HepG2 (cell line): ENCODE measurements at regions not wholly inside any gene's neighbourhood (a gene's known extent, or its start where the extent isn't known, plus 50 kb on each side); places are given as distances from the start of the nearest gene placed in this dataset.

Source experiments
- ATAC-seq: fragments of 200-7000 bp; cut with Tn5 transposase; 3 replicates; pipeline ENCODE4 v1.9.1; 2020; ENCODE audit warnings: mild to moderate bottlenecking, moderate library complexity
- BruUV-seq: library from RNA; stranded (reverse); fragments of 400-500 nt; replicated peaks from 2 replicates; lab custom pipeline; 2021; lab: Mats Ljungman, UMichigan
- CTCF ChIA-PET: fragments of 300-600 bp; formaldehyde crosslinking; extraction: SDS; loops from one replicate; lab custom pipeline; 2021; ENCODE audit warnings: low total read pairs, inconsistent platforms, low intra/inter-chr PET ratio; lab: Yijun Ruan, JAX
- POLR2A ChIA-PET: fragments of 350-600 bp; sonication (Branson Sonifier 250); formaldehyde crosslinking; loops from one replicate; lab custom pipeline; 2020; ENCODE audit warnings: antibody characterized with exemption, inconsistent platforms; lab: Yijun Ruan, JAX
- DNase-seq: peaks from one replicate; pipeline ENCODE4 v3.0.0-alpha.2; 2015; ENCODE audit warnings: low spot score
- FAIRE-seq: peaks from 3 replicates; lab custom pipeline; 2011; peaks lifted over from hg19 to GRCh38; lab: Jason Lieb, UNC
- H2AFZ ChIP-seq: one replicate; pipeline ENCODE4 v1.6.1; 2011; ENCODE audit warnings: low read length, inconsistent platforms
- H3K27ac ChIP-seq: fragments of 300-600 bp; 3 replicates; pipeline ENCODE4 v1.8.0; 2011; ENCODE audit warnings: mixed run types, mild to moderate bottlenecking, mixed read lengths, low read length, inconsistent platforms; ENCODE audit not compliant: insufficient read depth; ENCODE audit errors: extremely low read length
- H3K27me3 ChIP-seq, 2 experiments: fragments of 200-600 bp in 1 of 2; 2 replicates in 1 of 2; 3 replicates in 1 of 2; pipeline versions ENCODE4 v1.6.0 to v1.8.0; 2011; ENCODE audit warnings: low read length in 2 of 2, mild to moderate bottlenecking in 2 of 2, moderate library complexity in 2 of 2, inconsistent platforms in 1 of 2; ENCODE audit not compliant: insufficient read depth in 2 of 2, control insufficient read depth in 1 of 2
- H3K36me3 ChIP-seq, 2 experiments: fragments of 200-600 bp in 1 of 2; replicated peaks in 1 of 2; 2 replicates in 1 of 2; 3 replicates in 1 of 2; pipeline versions ENCODE4 v1.5.1 to v1.8.0; 2011; ENCODE audit warnings: low read length in 2 of 2, inconsistent platforms in 1 of 2; ENCODE audit not compliant: insufficient read depth in 2 of 2, control insufficient read depth in 1 of 2
- H3K4me1 ChIP-seq: 2 replicates; pipeline ENCODE4 v1.5.1; 2012; ENCODE audit warnings: low read length, inconsistent platforms; ENCODE audit not compliant: insufficient read depth
- H3K4me2 ChIP-seq: 2 replicates; pipeline ENCODE4 v1.6.0; 2011; ENCODE audit warnings: low read depth, low read length, inconsistent platforms
- H3K4me3 ChIP-seq, 3 experiments: fragments of 200-600 bp in 1 of 3; sonication (generic), shearing (Covaris generic) in 1 of 3; replicated peaks in 1 of 3; 2 replicates each; pipeline ENCODE4 v1.5.1; 2011 to 2016; ENCODE audit warnings: low read length in 3 of 3, inconsistent platforms in 2 of 3, low read depth in 2 of 3, mild to moderate bottlenecking in 2 of 3, control low read depth in 1 of 3, mixed read lengths in 1 of 3; ENCODE audit not compliant: insufficient read depth in 1 of 3
- H3K79me2 ChIP-seq: one replicate; pipeline ENCODE4 v1.6.1; 2011; ENCODE audit warnings: low read length, inconsistent platforms; ENCODE audit not compliant: insufficient read depth
- H3K9ac ChIP-seq: 2 replicates; pipeline ENCODE4 v1.6.0; 2011; ENCODE audit warnings: mild to moderate bottlenecking, low read depth, low read length, inconsistent platforms; ENCODE audit not compliant: insufficient read depth
- H3K9me3 ChIP-seq: 2 replicates; pipeline ENCODE4 v1.5.1; 2012; ENCODE audit warnings: mild to moderate bottlenecking, low read length
- H4K20me1 ChIP-seq: 2 replicates; pipeline ENCODE4 v1.6.0; 2011; ENCODE audit warnings: inconsistent platforms, mild to moderate bottlenecking, low read length, moderate library complexity; ENCODE audit not compliant: insufficient read depth
- BHLHE40 ChIP-seq: IDR thresholded peaks from 2 replicates; pipeline ENCODE4 v1.6.1; 2011; ENCODE audit warnings: low read length, improper control_type of control experiment
- CENPT ChIP-seq: sonication (generic); formaldehyde crosslinking; IDR thresholded peaks from 2 replicates; pipeline ENCODE4 v1.8.0; 2022; ENCODE audit warnings: low read depth, mild to moderate bottlenecking, moderate library complexity, missing genetic modification reagents
- DNMT3B ChIP-seq: conservative IDR thresholded peaks from 2 replicates; pipeline ENCODE4 v1.6.1; 2016; ENCODE audit warnings: missing biosample characterization, control low read depth
- IRX3 ChIP-seq: sonication (generic); formaldehyde crosslinking; IDR thresholded peaks from 2 replicates; pipeline ENCODE4 v1.8.1; 2023; ENCODE audit warnings: mild to moderate bottlenecking, low read depth, missing genetic modification reagents, borderline replicate concordance
- ISL2 ChIP-seq: sonication (generic); formaldehyde crosslinking; IDR thresholded peaks from 2 replicates; pipeline ENCODE4 v1.5.0; 2020; ENCODE audit warnings: missing genetic modification reagents
- JDP2 ChIP-seq: sonication (generic); formaldehyde crosslinking; IDR thresholded peaks from 2 replicates; pipeline ENCODE4 v1.8.1; 2022; ENCODE audit warnings: missing genetic modification reagents, borderline replicate concordance
- MAFK ChIP-seq, 2 experiments: IDR thresholded peaks in 1 of 2; conservative IDR thresholded peaks in 1 of 2; 2 replicates each; pipeline ENCODE4 v1.6.1; 2011; ENCODE audit warnings: improper control_type of control experiment in 2 of 2, low read length in 2 of 2
- MLLT10 ChIP-seq: sonication (generic); formaldehyde crosslinking; IDR thresholded peaks from 2 replicates; pipeline ENCODE4 v1.4.0; 2020; ENCODE audit warnings: missing genetic modification reagents
- NAIF1 ChIP-seq: sonication (generic); formaldehyde crosslinking; IDR thresholded peaks from 2 replicates; pipeline ENCODE4 v1.5.0; 2020; ENCODE audit warnings: mild to moderate bottlenecking, missing genetic modification reagents, borderline replicate concordance
- NCOR1 ChIP-seq: fragments of 200-600 bp; sonication (generic); IDR thresholded peaks from 2 replicates; pipeline ENCODE4 v1.7.0; 2017; ENCODE audit warnings: antibody characterized with exemption, low read length, borderline replicate concordance
- NFE2L2 ChIP-seq: fragments of 150-350 bp; IDR thresholded peaks from 2 replicates; pipeline ENCODE4 v1.6.1; 2014; ENCODE audit warnings: low read length
- NRL ChIP-seq: sonication (generic); formaldehyde crosslinking; IDR thresholded peaks from 2 replicates; pipeline ENCODE4 v1.5.0; 2020; ENCODE audit warnings: missing genetic modification reagents, mild to moderate bottlenecking, moderate library complexity, borderline replicate concordance
- PRMT3 ChIP-seq: sonication (generic); formaldehyde crosslinking; IDR thresholded peaks from 2 replicates; pipeline ENCODE4 v1.8.1; 2022; ENCODE audit warnings: low read depth, mild to moderate bottlenecking, moderate library complexity, missing genetic modification reagents, borderline replicate concordance
- SNRNP70 ChIP-seq: fragments of 200-400 bp; formaldehyde crosslinking; IDR thresholded peaks from 2 replicates; pipeline ENCODE4 v1.6.1; 2017; ENCODE audit warnings: mild to moderate bottlenecking, low read depth, low read length, moderate library complexity
- ZNF253 ChIP-seq: sonication (generic); formaldehyde crosslinking; IDR thresholded peaks from 2 replicates; pipeline ENCODE4 v1.8.0; 2022; ENCODE audit warnings: mild to moderate bottlenecking, missing genetic modification reagents, borderline replicate concordance
- ZNF30 ChIP-seq: sonication (generic); formaldehyde crosslinking; IDR thresholded peaks from 2 replicates; pipeline ENCODE4 v1.5.0; 2020; ENCODE audit warnings: mild to moderate bottlenecking, missing genetic modification reagents
- ZNF737 ChIP-seq: sonication (generic); formaldehyde crosslinking; IDR thresholded peaks from 2 replicates; pipeline ENCODE4 v1.5.0; 2020; ENCODE audit warnings: missing genetic modification reagents, mild to moderate bottlenecking, borderline replicate concordance
- WGBS: methylation state at CpG from one replicate; pipeline ENCODE4 v1.1.6; 2017; ENCODE audit warnings: low lambda C conversion rate; 5-methylcytosine and 5-hydroxymethylcytosine counted together
- in situ Hi-C: cut with HindIII; loops from 2 replicates; pipeline ENCODE4 v1.10.0; 2017; ENCODE audit warnings: low pct_unique_long_range_greater_than_20kb; ENCODE audit not compliant: extremely low pct_ligation_motif_present
- intact Hi-C: fragments of 100-400 bp; cut with micrococcal nuclease; formaldehyde crosslinking; loops from one replicate; pipeline ENCODE4 v1.10.0; 2022; ENCODE audit not compliant: unreplicated experiment
- TF ChIP-seq, protein P1 (sequence below): sonication (generic); formaldehyde crosslinking; conservative IDR thresholded peaks from 2 replicates; pipeline ENCODE4 v1.8.0; 2022; ENCODE audit warnings: mild to moderate bottlenecking, moderate library complexity, missing genetic modification reagents
- TF ChIP-seq, protein P2 (sequence below): sonication (generic); formaldehyde crosslinking; IDR thresholded peaks from 2 replicates; pipeline ENCODE4 v1.5.1; 2020; ENCODE audit warnings: missing genetic modification reagents, mild to moderate bottlenecking, borderline replicate concordance

DNA sequence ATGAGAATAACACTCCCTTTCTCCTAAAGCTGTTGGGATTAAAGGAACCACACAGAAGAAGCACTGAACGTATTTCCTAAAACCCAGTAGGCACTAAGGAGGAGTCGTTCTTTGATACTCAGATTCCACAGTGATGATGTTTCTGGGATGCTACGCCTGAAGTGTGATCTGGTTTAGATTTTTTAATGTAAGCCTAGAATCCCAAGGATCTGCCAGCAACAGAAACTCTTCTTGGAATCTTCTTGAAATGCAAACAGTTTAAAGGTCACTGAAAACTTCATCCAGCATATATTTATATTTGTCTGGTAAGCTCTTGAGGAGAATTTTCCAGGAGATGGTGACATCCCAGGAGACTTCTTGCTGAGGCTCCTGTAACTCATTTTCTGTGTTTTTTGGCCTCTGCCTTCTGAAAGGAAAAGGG is 247.6 kb upstream of the TRIB2 start:
- no peak overlapping the region for H3K4me2 ChIP-seq
- ChIA-PET POLR2A (no interaction called here), CTCF (no interaction called here)
- in situ Hi-C loops = no loop called here
- no peak overlapping the region for H3K4me3 ChIP-seq
- ATAC-seq = no peak
- H3K79me2 ChIP-seq = no peaks in the 10 kb centered on the region
- no peak for DNase-seq
- H3K27me3 ChIP-seq = no peaks in the 10 kb centered on the region
- no peak overlapping the region for H3K9ac ChIP-seq
- BruUV-seq = no TSS peak
- H3K9me3 ChIP-seq = no peaks in the 10 kb centered on the region
- 25% methylated on average over 3 of the region's 3 CpGs for WGBS
- intact Hi-C loops = no loop called here
- H3K27ac ChIP-seq = no peak overlapping the region
- no peak overlapping the region for H2AFZ ChIP-seq
- H3K4me1 ChIP-seq = no peaks in the 10 kb centered on the region
- H4K20me1 ChIP-seq = no peaks in the 10 kb centered on the region
- H3K36me3 ChIP-seq = no peaks in the 10 kb centered on the region
- no peak for FAIRE-seq
- no peak for TF ChIP-seq ISL2 (CRISPR knock-in tag)
- TF ChIP-seq, protein P1, sequence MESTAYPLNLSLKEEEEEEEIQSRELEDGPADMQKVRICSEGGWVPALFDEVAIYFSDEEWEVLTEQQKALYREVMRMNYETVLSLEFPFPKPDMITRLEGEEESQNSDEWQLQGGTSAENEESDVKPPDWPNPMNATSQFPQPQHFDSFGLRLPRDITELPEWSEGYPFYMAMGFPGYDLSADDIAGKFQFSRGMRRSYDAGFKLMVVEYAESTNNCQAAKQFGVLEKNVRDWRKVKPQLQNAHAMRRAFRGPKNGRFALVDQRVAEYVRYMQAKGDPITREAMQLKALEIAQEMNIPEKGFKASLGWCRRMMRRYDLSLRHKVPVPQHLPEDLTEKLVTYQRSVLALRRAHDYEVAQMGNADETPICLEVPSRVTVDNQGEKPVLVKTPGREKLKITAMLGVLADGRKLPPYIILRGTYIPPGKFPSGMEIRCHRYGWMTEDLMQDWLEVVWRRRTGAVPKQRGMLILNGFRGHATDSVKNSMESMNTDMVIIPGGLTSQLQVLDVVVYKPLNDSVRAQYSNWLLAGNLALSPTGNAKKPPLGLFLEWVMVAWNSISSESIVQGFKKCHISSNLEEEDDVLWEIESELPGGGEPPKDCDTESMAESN (CRISPR knock-in tag) = no peak
- TF ChIP-seq IRX3 (CRISPR knock-in tag) = no peak
- no peak for TF ChIP-seq ZNF253
- TF ChIP-seq MAFK (conservative IDR thresholded peaks at IDR 0.05 in 1 of 2, IDR thresholded peaks at IDR 0.05 in 1 of 2; ENCODE audit: low read length in 2 of 2) = no peak
- TF ChIP-seq JDP2 (CRISPR knock-in tag) = no peak
- no peak for TF ChIP-seq NAIF1 (CRISPR knock-in tag)
- no peak for TF ChIP-seq ZNF30 (CRISPR knock-in tag)
- TF ChIP-seq NRL = no peak
- TF ChIP-seq DNMT3B (CRISPR knock-in tag) = no peak
- TF ChIP-seq NCOR1 = no peak
- TF ChIP-seq BHLHE40 = no peak
- TF ChIP-seq PRMT3 (CRISPR knock-in tag) = no peak
- no peak for TF ChIP-seq CENPT (CRISPR knock-in tag)
- no peak for TF ChIP-seq ZNF737 (CRISPR knock-in tag)
- no peak for TF ChIP-seq MLLT10 (CRISPR knock-in tag)
- TF ChIP-seq NFE2L2 = no peak
- TF ChIP-seq SNRNP70 = no peak
- TF ChIP-seq, protein P2, sequence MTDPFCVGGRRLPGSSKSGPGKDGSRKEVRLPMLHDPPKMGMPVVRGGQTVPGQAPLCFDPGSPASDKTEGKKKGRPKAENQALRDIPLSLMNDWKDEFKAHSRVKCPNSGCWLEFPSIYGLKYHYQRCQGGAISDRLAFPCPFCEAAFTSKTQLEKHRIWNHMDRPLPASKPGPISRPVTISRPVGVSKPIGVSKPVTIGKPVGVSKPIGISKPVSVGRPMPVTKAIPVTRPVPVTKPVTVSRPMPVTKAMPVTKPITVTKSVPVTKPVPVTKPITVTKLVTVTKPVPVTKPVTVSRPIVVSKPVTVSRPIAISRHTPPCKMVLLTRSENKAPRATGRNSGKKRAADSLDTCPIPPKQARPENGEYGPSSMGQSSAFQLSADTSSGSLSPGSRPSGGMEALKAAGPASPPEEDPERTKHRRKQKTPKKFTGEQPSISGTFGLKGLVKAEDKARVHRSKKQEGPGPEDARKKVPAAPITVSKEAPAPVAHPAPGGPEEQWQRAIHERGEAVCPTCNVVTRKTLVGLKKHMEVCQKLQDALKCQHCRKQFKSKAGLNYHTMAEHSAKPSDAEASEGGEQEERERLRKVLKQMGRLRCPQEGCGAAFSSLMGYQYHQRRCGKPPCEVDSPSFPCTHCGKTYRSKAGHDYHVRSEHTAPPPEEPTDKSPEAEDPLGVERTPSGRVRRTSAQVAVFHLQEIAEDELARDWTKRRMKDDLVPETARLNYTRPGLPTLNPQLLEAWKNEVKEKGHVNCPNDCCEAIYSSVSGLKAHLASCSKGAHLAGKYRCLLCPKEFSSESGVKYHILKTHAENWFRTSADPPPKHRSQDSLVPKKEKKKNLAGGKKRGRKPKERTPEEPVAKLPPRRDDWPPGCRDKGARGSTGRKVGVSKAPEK (CRISPR knock-in tag) = no peak
